ENCODE measurements at regions not wholly inside any gene's neighbourhood (a gene's known extent, or its start where the extent isn't known, plus 50 kb on each side); places are given as distances from the start of the nearest gene placed in this dataset.

- TF ChIP-seq POLR2AphosphoS5 (IDR thresholded peaks at IDR 0.05) (no peak), CTCF (IDR thresholded peaks at IDR 0.05) (no peak), POLR2A (IDR thresholded peaks at IDR 0.05) (no peak)
Observed at GRCh38 chr2:120634533-120634932, 101.1 kb upstream of the GLI2 start.
